ENCODE measurements at regions not wholly inside any gene's neighbourhood (a gene's known extent, or its start where the extent isn't known, plus 50 kb on each side); places are given as distances from the start of the nearest gene placed in this dataset.

DNA sequence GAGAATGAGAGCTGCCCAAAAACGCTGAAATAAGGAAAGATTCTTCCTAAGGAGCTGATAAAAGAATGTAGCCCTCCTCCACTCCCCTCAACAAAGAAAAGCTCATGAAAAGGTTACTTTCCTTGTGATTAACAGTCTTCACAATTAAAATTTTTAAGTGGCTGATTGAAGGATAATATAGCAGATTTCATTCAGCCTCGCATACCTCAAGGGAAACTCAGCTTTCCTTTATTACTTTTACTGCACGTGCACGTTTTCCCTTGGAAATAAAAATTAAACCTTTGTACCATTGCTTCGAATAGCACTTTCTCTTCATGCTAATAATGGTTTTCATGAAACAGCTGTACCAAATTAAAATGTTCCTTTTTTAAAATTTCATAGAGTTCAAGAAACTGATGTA is 234.0 kb upstream of the GRAMD2B start:
- TF ChIP-seq ZBTB7A (IDR thresholded peaks at IDR 0.05; ENCODE audit: low read depth) (no peak), YY1 (IDR thresholded peaks at IDR 0.05; ENCODE audit: low read depth) (no peak), EP300 (IDR thresholded peaks at IDR 0.05; ENCODE audit: borderline replicate concordance) (no peak), RAD21 (IDR thresholded peaks at IDR 0.05; ENCODE audit: low read depth) (no peak), TAF1 (IDR thresholded peaks at IDR 0.05; ENCODE audit: low read depth) (no peak), NFIC (IDR thresholded peaks at IDR 0.05) (no peak), CREB1 (IDR thresholded peaks at IDR 0.05; ENCODE audit: low read depth) (no peak), CEBPB (IDR thresholded peaks at IDR 0.05) (no peak), TCF12 (IDR thresholded peaks at IDR 0.05; ENCODE audit: low read depth) (no peak), EGR1 (IDR thresholded peaks at IDR 0.05) (no peak)
- TF ChIP-seq, protein P1, sequence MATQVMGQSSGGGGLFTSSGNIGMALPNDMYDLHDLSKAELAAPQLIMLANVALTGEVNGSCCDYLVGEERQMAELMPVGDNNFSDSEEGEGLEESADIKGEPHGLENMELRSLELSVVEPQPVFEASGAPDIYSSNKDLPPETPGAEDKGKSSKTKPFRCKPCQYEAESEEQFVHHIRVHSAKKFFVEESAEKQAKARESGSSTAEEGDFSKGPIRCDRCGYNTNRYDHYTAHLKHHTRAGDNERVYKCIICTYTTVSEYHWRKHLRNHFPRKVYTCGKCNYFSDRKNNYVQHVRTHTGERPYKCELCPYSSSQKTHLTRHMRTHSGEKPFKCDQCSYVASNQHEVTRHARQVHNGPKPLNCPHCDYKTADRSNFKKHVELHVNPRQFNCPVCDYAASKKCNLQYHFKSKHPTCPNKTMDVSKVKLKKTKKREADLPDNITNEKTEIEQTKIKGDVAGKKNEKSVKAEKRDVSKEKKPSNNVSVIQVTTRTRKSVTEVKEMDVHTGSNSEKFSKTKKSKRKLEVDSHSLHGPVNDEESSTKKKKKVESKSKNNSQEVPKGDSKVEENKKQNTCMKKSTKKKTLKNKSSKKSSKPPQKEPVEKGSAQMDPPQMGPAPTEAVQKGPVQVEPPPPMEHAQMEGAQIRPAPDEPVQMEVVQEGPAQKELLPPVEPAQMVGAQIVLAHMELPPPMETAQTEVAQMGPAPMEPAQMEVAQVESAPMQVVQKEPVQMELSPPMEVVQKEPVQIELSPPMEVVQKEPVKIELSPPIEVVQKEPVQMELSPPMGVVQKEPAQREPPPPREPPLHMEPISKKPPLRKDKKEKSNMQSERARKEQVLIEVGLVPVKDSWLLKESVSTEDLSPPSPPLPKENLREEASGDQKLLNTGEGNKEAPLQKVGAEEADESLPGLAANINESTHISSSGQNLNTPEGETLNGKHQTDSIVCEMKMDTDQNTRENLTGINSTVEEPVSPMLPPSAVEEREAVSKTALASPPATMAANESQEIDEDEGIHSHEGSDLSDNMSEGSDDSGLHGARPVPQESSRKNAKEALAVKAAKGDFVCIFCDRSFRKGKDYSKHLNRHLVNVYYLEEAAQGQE (IDR thresholded peaks at IDR 0.05; ENCODE audit: low read depth), result no peak
- TF ChIP-seq, protein P2, sequence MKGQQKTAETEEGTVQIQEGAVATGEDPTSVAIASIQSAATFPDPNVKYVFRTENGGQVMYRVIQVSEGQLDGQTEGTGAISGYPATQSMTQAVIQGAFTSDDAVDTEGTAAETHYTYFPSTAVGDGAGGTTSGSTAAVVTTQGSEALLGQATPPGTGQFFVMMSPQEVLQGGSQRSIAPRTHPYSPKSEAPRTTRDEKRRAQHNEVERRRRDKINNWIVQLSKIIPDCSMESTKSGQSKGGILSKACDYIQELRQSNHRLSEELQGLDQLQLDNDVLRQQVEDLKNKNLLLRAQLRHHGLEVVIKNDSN (IDR thresholded peaks at IDR 0.05), result no peak

DNA sequence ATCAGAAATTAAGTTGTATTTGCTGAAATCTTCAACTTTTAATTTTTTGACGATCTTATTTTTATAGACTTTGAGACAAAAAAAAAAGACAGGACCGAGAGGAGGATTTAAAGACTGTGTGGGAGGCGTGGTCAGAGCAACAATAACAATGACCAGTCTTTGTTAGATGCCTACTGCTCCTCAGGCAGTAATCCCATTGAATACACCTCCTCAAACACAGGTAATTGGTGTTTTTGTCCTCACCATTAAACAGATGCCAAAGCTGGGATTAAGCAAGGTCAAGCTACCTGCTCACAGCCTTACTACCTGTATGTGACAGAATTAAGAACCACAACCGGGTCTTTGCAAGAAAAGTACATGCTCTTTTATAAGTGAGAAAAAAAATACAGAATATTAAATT is 233.3 kb upstream of the GRAMD2B start:
- no peak for TF ChIP-seq EGR1 (IDR thresholded peaks at IDR 0.05)
- TF ChIP-seq YY1 (IDR thresholded peaks at IDR 0.05; ENCODE audit: low read depth), result no peak
- TF ChIP-seq, protein P2 (IDR thresholded peaks at IDR 0.05), result no peak
- no peak for TF ChIP-seq FOXM1 (IDR thresholded peaks at IDR 0.05; ENCODE audit: borderline replicate concordance, low read depth)
- TF ChIP-seq, protein P3, sequence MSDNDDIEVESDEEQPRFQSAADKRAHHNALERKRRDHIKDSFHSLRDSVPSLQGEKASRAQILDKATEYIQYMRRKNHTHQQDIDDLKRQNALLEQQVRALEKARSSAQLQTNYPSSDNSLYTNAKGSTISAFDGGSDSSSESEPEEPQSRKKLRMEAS (IDR thresholded peaks at IDR 0.05), result no peak
- no peak for TF ChIP-seq ZBTB7A (IDR thresholded peaks at IDR 0.05; ENCODE audit: low read depth)
- TF ChIP-seq RAD21 (IDR thresholded peaks at IDR 0.05; ENCODE audit: low read depth), result no peak
- no peak for TF ChIP-seq CEBPB (IDR thresholded peaks at IDR 0.05)
- TF ChIP-seq CREB1 (IDR thresholded peaks at IDR 0.05; ENCODE audit: low read depth), result no peak
- TF ChIP-seq, protein P1 (IDR thresholded peaks at IDR 0.05; ENCODE audit: low read depth), result no peak

- TF ChIP-seq, protein P2 (IDR thresholded peaks at IDR 0.05), result no peak
- no peak for TF ChIP-seq NFIC (IDR thresholded peaks at IDR 0.05)
- TF ChIP-seq TAF1 (IDR thresholded peaks at IDR 0.05; ENCODE audit: low read depth), result no peak
- no peak for TF ChIP-seq FOXM1 (IDR thresholded peaks at IDR 0.05; ENCODE audit: borderline replicate concordance, low read depth)
- TF ChIP-seq RAD21 (IDR thresholded peaks at IDR 0.05; ENCODE audit: low read depth), result no peak
- TF ChIP-seq YY1 (IDR thresholded peaks at IDR 0.05; ENCODE audit: low read depth), result no peak
- TF ChIP-seq, protein P1 (IDR thresholded peaks at IDR 0.05; ENCODE audit: low read depth), result no peak
- no peak for TF ChIP-seq EP300 (IDR thresholded peaks at IDR 0.05; ENCODE audit: borderline replicate concordance)
- no peak for TF ChIP-seq EGR1 (IDR thresholded peaks at IDR 0.05)
These were observed 231.0 kb upstream of the GRAMD2B start for GRCh38 chr5:126192226-126192625.

- TF ChIP-seq EP300 (IDR thresholded peaks at IDR 0.05; ENCODE audit: borderline replicate concordance), result no peak
- no peak for TF ChIP-seq ZBTB7A (IDR thresholded peaks at IDR 0.05; ENCODE audit: low read depth)
- no peak for TF ChIP-seq CREB1 (IDR thresholded peaks at IDR 0.05; ENCODE audit: low read depth)
- TF ChIP-seq, protein P3 (IDR thresholded peaks at IDR 0.05), result no peak
- no peak for TF ChIP-seq TEAD4 (IDR thresholded peaks at IDR 0.05)
- no peak for TF ChIP-seq FOXM1 (IDR thresholded peaks at IDR 0.05; ENCODE audit: borderline replicate concordance, low read depth)
- no peak for TF ChIP-seq EGR1 (IDR thresholded peaks at IDR 0.05)
- TF ChIP-seq YY1 (IDR thresholded peaks at IDR 0.05; ENCODE audit: low read depth), result no peak
- TF ChIP-seq, protein P1 (IDR thresholded peaks at IDR 0.05; ENCODE audit: low read depth), result no peak
- TF ChIP-seq NFIC (IDR thresholded peaks at IDR 0.05), result no peak
- TF ChIP-seq TCF12 (IDR thresholded peaks at IDR 0.05; ENCODE audit: low read depth), result no peak
- TF ChIP-seq, protein P2 (IDR thresholded peaks at IDR 0.05), result no peak
- TF ChIP-seq TAF1 (IDR thresholded peaks at IDR 0.05; ENCODE audit: low read depth), result no peak
- TF ChIP-seq CEBPB (IDR thresholded peaks at IDR 0.05), result no peak
These were observed 227.7 kb upstream of the GRAMD2B start for GRCh38 chr5:126195410-126196100.
